DND-41 (cell line): ENCODE measurements at regions not wholly inside any gene's neighbourhood (a gene's known extent, or its start where the extent isn't known, plus 50 kb on each side); places are given as distances from the start of the nearest gene placed in this dataset.
"Not testable (repeated sequence)": the region's sequence is repeated elsewhere in the genome, so short reads cannot be mapped to it uniquely, and the experiment has no call there.

Experiments used
- ATAC-seq: fragments of 200-7000 bp; cut with Tn5 transposase; 3 replicates; pipeline ENCODE4 v1.9.1; 2021; ENCODE audit warnings: low read depth; ENCODE audit not compliant: insufficient read depth
- DNase-seq: peaks from one replicate; pipeline ENCODE4 v3.0.0-alpha.2; 2020
- H2AFZ ChIP-seq: 2 replicates; pipeline ENCODE4 v1.6.0; 2012; ENCODE audit warnings: low read depth, low read length
- H3K27ac ChIP-seq: 2 replicates; pipeline ENCODE4 v1.5.1; 2012; ENCODE audit warnings: low read length, inconsistent platforms
- H3K27me3 ChIP-seq: fragments of 200-600 bp; sonication (generic); 2 replicates; pipeline ENCODE4 v1.6.0; 2012; ENCODE audit warnings: low read length, mild to moderate bottlenecking, inconsistent platforms; ENCODE audit not compliant: insufficient read depth, poor library complexity
- H3K36me3 ChIP-seq: 2 replicates; pipeline ENCODE4 v1.5.1; 2012; ENCODE audit warnings: low read length, inconsistent platforms; ENCODE audit not compliant: insufficient read depth
- H3K4me1 ChIP-seq: 2 replicates; pipeline ENCODE4 v1.5.1; 2012; ENCODE audit warnings: mild to moderate bottlenecking, low read length; ENCODE audit not compliant: insufficient read depth
- H3K4me2 ChIP-seq: 2 replicates; pipeline ENCODE4 v1.6.0; 2012; ENCODE audit warnings: mild to moderate bottlenecking, moderate library complexity, low read length, inconsistent platforms; ENCODE audit not compliant: insufficient read depth
- H3K4me3 ChIP-seq, 2 experiments: fragments of 200-600 bp in 1 of 2; shearing (Covaris generic) in 1 of 2; 2 replicates each; pipeline ENCODE4 v1.5.1; 2012 to 2016; ENCODE audit warnings: inconsistent platforms in 2 of 2, low read length in 2 of 2, mild to moderate bottlenecking in 2 of 2, low read depth in 1 of 2, moderate library complexity in 1 of 2
- H3K79me2 ChIP-seq: 2 replicates; pipeline ENCODE4 v1.6.0; 2012; ENCODE audit warnings: low read length, inconsistent platforms; ENCODE audit not compliant: insufficient read depth
- H3K9ac ChIP-seq: 2 replicates; pipeline ENCODE4 v1.6.0; 2012; ENCODE audit warnings: low read depth, mild to moderate bottlenecking, inconsistent platforms, low read length, moderate library complexity
- H3K9me3 ChIP-seq: 2 replicates; pipeline ENCODE4 v1.5.1; 2012; ENCODE audit warnings: low read length, moderate library complexity, mild to moderate bottlenecking, inconsistent platforms; ENCODE audit not compliant: insufficient read depth, severe bottlenecking
- H4K20me1 ChIP-seq: 2 replicates; pipeline ENCODE4 v1.6.0; 2012; ENCODE audit warnings: low read length; ENCODE audit not compliant: insufficient read depth
- CTCF ChIP-seq: IDR thresholded peaks from 2 replicates; pipeline ENCODE4 v1.5.1; 2012; ENCODE audit warnings: borderline replicate concordance, low read length, moderate library complexity, mild to moderate bottlenecking; ENCODE audit not compliant: poor library complexity, severe bottlenecking; ENCODE audit errors: extremely low read depth
- EZH2 ChIP-seq: IDR thresholded peaks from 3 replicates; pipeline ENCODE4 v1.6.1; 2012; ENCODE audit warnings: borderline replicate concordance, low read depth, mild to moderate bottlenecking, moderate library complexity, low read length, inconsistent platforms; ENCODE audit not compliant: severe bottlenecking

- Histone ChIP-seq H2AFZ (no peak overlapping the region), H3K4me2 (no peak overlapping the region), H3K79me2 (peaks cover 18% of the 10 kb centered on the region), H4K20me1 (no peaks in the 10 kb centered on the region; the same call in 1 of the 2 replicates), H3K36me3 (peaks cover 4% of the 10 kb centered on the region; the same call in 1 of the 2 replicates), H3K4me3 (no peak overlapping the region), H3K27ac (no peak overlapping the region), H3K9me3 (no peaks in the 10 kb centered on the region), H3K4me1 (peaks cover 23% of the 10 kb centered on the region), H3K9ac (no peak overlapping the region), H3K27me3 (no peaks in the 10 kb centered on the region)
- no peak for ATAC-seq
- TF ChIP-seq CTCF (no peak), EZH2 (no peak)
- no peak for DNase-seq
Measured at GRCh38 chr17:30597776-30598288, 120.6 kb downstream of the GOSR1 start.

- peaks cover 15% of the 10 kb centered on the region for H3K79me2 ChIP-seq
- H3K4me3 ChIP-seq, H4K20me1 ChIP-seq, DNase-seq, H3K27me3 ChIP-seq, H3K9me3 ChIP-seq, ATAC-seq, H3K4me2 ChIP-seq, H2AFZ ChIP-seq, H3K36me3 ChIP-seq, H3K9ac ChIP-seq, H3K27ac ChIP-seq: not testable (repeated sequence)
- H3K4me1 ChIP-seq: peaks cover 20% of the 10 kb centered on the region
Measured at GRCh38 chr17:30596948-30597775, 120.0 kb downstream of the GOSR1 start.

- H3K9me3 ChIP-seq, H3K4me1 ChIP-seq, H3K27me3 ChIP-seq, H3K27ac ChIP-seq, H3K79me2 ChIP-seq, H2AFZ ChIP-seq, H3K9ac ChIP-seq, H4K20me1 ChIP-seq, H3K4me2 ChIP-seq, H3K36me3 ChIP-seq, DNase-seq, H3K4me3 ChIP-seq, ATAC-seq: not testable (repeated sequence)
Measured at GRCh38 chr17:30594953-30595371, 117.8 kb downstream of the GOSR1 start.

GRCh38 chr17:30594223-30594952, 117.2 kb downstream of the GOSR1 start:
- ATAC-seq (no peak), DNase-seq (no peak)
- no peak overlapping the region for H3K27ac ChIP-seq
- H3K4me3 ChIP-seq: no peak overlapping the region
- no peak for TF ChIP-seq CTCF
- no peak for TF ChIP-seq EZH2
- no peaks in the 10 kb centered on the region for H3K79me2 ChIP-seq
- no peak overlapping the region for H3K9ac ChIP-seq
- no peak overlapping the region for H3K4me2 ChIP-seq
- H3K36me3 ChIP-seq: no peaks in the 10 kb centered on the region
- no peaks in the 10 kb centered on the region for H3K9me3 ChIP-seq
- H2AFZ ChIP-seq: no peak overlapping the region
- H4K20me1 ChIP-seq: no peaks in the 10 kb centered on the region
- H3K27me3 ChIP-seq: no peaks in the 10 kb centered on the region
- H3K4me1 ChIP-seq: peaks cover 2% of the 10 kb centered on the region
